ENCODE measurements at regions not wholly inside any gene's neighbourhood (a gene's known extent, or its start where the extent isn't known, plus 50 kb on each side); places are given as distances from the start of the nearest gene placed in this dataset.

- Histone ChIP-seq H3K9me3 (ENCODE audit: low read length) (no peaks in the 10 kb centered on the region), H2AFZ (ENCODE audit: low read depth, low read length) (no peak overlapping the region), H3K27ac (ENCODE audit: low read length) (no peak overlapping the region), H3K27me3 (ENCODE audit: insufficient read depth, low read depth, low read length) (no peaks in the 10 kb centered on the region), H3K79me2 (replicated peaks; ENCODE audit: insufficient read depth, low read length) (no peaks in the 10 kb centered on the region), H3K4me2 (ENCODE audit: low read length) (no peak overlapping the region), H3K9ac (ENCODE audit: low read length) (no peak overlapping the region), H4K20me1 (ENCODE audit: insufficient read depth) (no peaks in the 10 kb centered on the region), H3K4me3 (ENCODE audit: low read length) (no peak overlapping the region), H3K9me2 (ENCODE audit: insufficient read depth, low read length) (no peaks in the 10 kb centered on the region), H3K36me3 (ENCODE audit: insufficient read depth, low read length) (no peaks in the 10 kb centered on the region), H3F3A (ENCODE audit: insufficient read depth, low read length, poor library complexity, severe bottlenecking) (no peaks in the 10 kb centered on the region)
- no peak for TF ChIP-seq RAD21 (conservative IDR thresholded peaks at IDR 0.05)
- no peak for TF ChIP-seq CTCF (IDR thresholded peaks at IDR 0.05; ENCODE audit: poor library complexity, severe bottlenecking)
- TF ChIP-seq POLR2AphosphoS5 (IDR thresholded peaks at IDR 0.05), result no peak
- no peak for TF ChIP-seq EZH2 (IDR thresholded peaks at IDR 0.05; ENCODE audit: borderline replicate concordance, insufficient read depth, low read length, poor library complexity, severe bottlenecking)
- TF ChIP-seq TAF1 (IDR thresholded peaks at IDR 0.05; ENCODE audit: low read depth), result no peak
- no peak for TF ChIP-seq REST (IDR thresholded peaks at IDR 0.05; ENCODE audit: borderline replicate concordance)
Observed at GRCh38 chr1:199132006-199132405, 493.2 kb downstream of the PTPRC start.

DNA sequence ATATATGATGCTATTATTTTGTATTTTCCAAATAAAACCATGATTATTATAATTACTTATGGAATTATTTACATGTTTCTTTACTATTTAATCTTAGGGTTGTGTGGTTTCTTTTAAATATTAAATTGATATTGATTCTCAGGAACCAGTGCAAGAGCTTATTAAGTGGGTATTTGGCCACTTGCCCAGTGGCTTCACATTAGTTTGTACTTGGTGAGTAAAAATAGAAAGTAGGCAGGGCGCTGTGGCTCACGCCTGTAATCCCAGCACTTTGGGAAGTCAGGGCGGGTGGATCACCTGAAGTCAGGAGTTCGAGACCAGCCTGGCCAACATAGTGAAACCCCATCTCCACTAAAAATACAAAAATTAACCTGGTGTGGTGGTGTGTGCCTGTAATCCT, 497.1 kb downstream of the PTPRC start:
- Histone ChIP-seq H2AFZ (ENCODE audit: low read depth, low read length) (no peak overlapping the region), H3K4me2 (ENCODE audit: low read length) (no peak overlapping the region), H3K36me3 (ENCODE audit: insufficient read depth, low read length) (no peaks in the 10 kb centered on the region), H3K9me3 (ENCODE audit: low read length) (no peaks in the 10 kb centered on the region), H4K20me1 (ENCODE audit: insufficient read depth) (no peaks in the 10 kb centered on the region), H3K9me2 (ENCODE audit: insufficient read depth, low read length) (no peaks in the 10 kb centered on the region), H3K27ac (ENCODE audit: low read length) (no peak overlapping the region), H3K79me2 (replicated peaks; ENCODE audit: insufficient read depth, low read length) (no peaks in the 10 kb centered on the region), H3F3A (ENCODE audit: insufficient read depth, low read length, poor library complexity, severe bottlenecking) (no peaks in the 10 kb centered on the region), H3K4me3 (ENCODE audit: low read length) (no peak overlapping the region), H3K27me3 (ENCODE audit: insufficient read depth, low read depth, low read length) (no peaks in the 10 kb centered on the region), H3K9ac (ENCODE audit: low read length) (no peak overlapping the region)
- no peak for TF ChIP-seq RAD21 (conservative IDR thresholded peaks at IDR 0.05)

DNA sequence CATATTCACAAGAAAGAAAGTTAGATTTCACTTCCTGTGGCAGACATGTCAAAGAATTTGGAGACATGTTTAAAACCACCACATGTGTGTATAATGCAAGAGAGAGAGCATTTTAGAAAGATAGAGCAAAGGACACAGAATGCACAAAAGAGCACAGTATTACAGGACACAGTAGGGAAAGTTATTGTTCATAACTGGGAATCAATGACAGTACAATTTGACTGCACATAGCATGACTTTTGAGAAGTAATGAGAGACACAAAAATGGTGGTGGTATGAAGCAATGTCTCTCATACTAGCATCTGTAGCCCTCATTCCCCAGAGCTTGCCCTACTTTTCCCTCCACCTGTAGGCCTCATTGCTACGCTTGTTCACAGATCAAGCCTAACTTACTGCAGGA, 499.2 kb downstream of the PTPRC start:
- H2AFZ ChIP-seq (ENCODE audit: low read depth, low read length), result no peak overlapping the region
- H3K9me2 ChIP-seq (ENCODE audit: insufficient read depth, low read length), result no peaks in the 10 kb centered on the region
- no peaks in the 10 kb centered on the region for H3K36me3 ChIP-seq (ENCODE audit: insufficient read depth, low read length)
- H3K4me3 ChIP-seq (ENCODE audit: low read length), result no peak overlapping the region
- H3F3A ChIP-seq (ENCODE audit: insufficient read depth, low read length, poor library complexity, severe bottlenecking), result no peaks in the 10 kb centered on the region
- H3K4me2 ChIP-seq (ENCODE audit: low read length), result no peak overlapping the region
- no peaks in the 10 kb centered on the region for H3K27me3 ChIP-seq (ENCODE audit: insufficient read depth, low read depth, low read length)
- H4K20me1 ChIP-seq (ENCODE audit: insufficient read depth), result no peaks in the 10 kb centered on the region
- H3K79me2 ChIP-seq (replicated peaks; ENCODE audit: insufficient read depth, low read length), result no peaks in the 10 kb centered on the region
- TF ChIP-seq SMC3 (conservative IDR thresholded peaks at IDR 0.05; ENCODE audit: poor library complexity), result no peak
- H3K27ac ChIP-seq (ENCODE audit: low read length), result no peak overlapping the region
- H3K9ac ChIP-seq (ENCODE audit: low read length), result no peak overlapping the region
- H3K9me3 ChIP-seq (ENCODE audit: low read length), result no peaks in the 10 kb centered on the region

Data from neural cell (in vitro differentiated cells).